ENCODE measurements at regions not wholly inside any gene's neighbourhood (a gene's known extent, or its start where the extent isn't known, plus 50 kb on each side); places are given as distances from the start of the nearest gene placed in this dataset.

GRCh38 chrX:78548012-78548411, 111.1 kb downstream of the RTL3 start:
- intact Hi-C loops (cut with micrococcal nuclease) = no loop called here
- Mint-ChIP-seq H3K27ac (no peak overlapping the region), H3K9me3 (peaks cover 4 to 9% of the 10 kb centered on the region in 2 donors), H3K27me3 (ENCODE audit: low read depth in 2 of 2) (peaks cover 5 to 15% of the 10 kb centered on the region in 2 donors), H3K4me1 (no peaks in the 10 kb centered on the region), H3K4me3 (no peak overlapping the region), H3K36me3 (peaks cover 9% of the 10 kb centered on the region)
- H3K36me3 ChIP-seq (ENCODE audit: control insufficient read depth, insufficient read depth, low read length) = no peaks in the 10 kb centered on the region
- no peaks in the 10 kb centered on the region for H3K27me3 ChIP-seq (ENCODE audit: control insufficient read depth, insufficient read depth, low read length)
- DNase-seq (no peak), ATAC-seq (no peak)
- WGBS (ENCODE audit: insufficient coverage) = no CpG with 5 or more reads among the region's 2 CpGs
- no peaks in the 10 kb centered on the region for H3K4me1 ChIP-seq (ENCODE audit: control insufficient read depth, insufficient read depth, low read length)
- no peak overlapping the region for H3K27ac ChIP-seq (ENCODE audit: low read length)
- no peaks in the 10 kb centered on the region for H3K9me3 ChIP-seq (ENCODE audit: control insufficient read depth, insufficient read depth, low read length)
- H3K4me3 ChIP-seq (ENCODE audit: low read length) = no peak overlapping the region
- no peak for TF ChIP-seq CTCF (IDR thresholded peaks at IDR 0.05)

- Histone ChIP-seq H3K4me1 (ENCODE audit: control insufficient read depth, insufficient read depth, low read length) (no peaks in the 10 kb centered on the region), H3K9me3 (ENCODE audit: control insufficient read depth, insufficient read depth, low read length) (no peaks in the 10 kb centered on the region), H3K36me3 (ENCODE audit: control insufficient read depth, insufficient read depth, low read length) (no peaks in the 10 kb centered on the region), H3K27me3 (ENCODE audit: control insufficient read depth, insufficient read depth, low read length) (no peaks in the 10 kb centered on the region), H3K27ac (ENCODE audit: low read length) (no peak overlapping the region), H3K4me3 (ENCODE audit: low read length) (no peak overlapping the region)
- no peak for ATAC-seq
- no peak overlapping the region for H3K27ac Mint-ChIP-seq
- TF ChIP-seq CTCF (IDR thresholded peaks at IDR 0.05) = no peak
- DNase-seq = no peak
- no peak overlapping the region for H3K4me3 Mint-ChIP-seq
- H3K4me1 Mint-ChIP-seq = no peaks in the 10 kb centered on the region
- peaks cover 9% of the 10 kb centered on the region for H3K36me3 Mint-ChIP-seq
- peaks cover 5 to 15% of the 10 kb centered on the region in 2 donors for H3K27me3 Mint-ChIP-seq (ENCODE audit: low read depth in 2 of 2)
- intact Hi-C loops (cut with micrococcal nuclease) = no loop called here
- peaks cover 4 to 13% of the 10 kb centered on the region in 2 donors for H3K9me3 Mint-ChIP-seq
Measured at GRCh38 chrX:78545233-78545632, 113.9 kb downstream of the RTL3 start.

GRCh38 chrX:78543281-78543680, 115.8 kb downstream of the RTL3 start:
- no peak for TF ChIP-seq CTCF (IDR thresholded peaks at IDR 0.05)
- no peaks in the 10 kb centered on the region for H3K9me3 ChIP-seq (ENCODE audit: control insufficient read depth, insufficient read depth, low read length)
- intact Hi-C loops (cut with micrococcal nuclease) = no loop called here
- no peak overlapping the region for H3K27ac Mint-ChIP-seq
- no peak overlapping the region for H3K4me3 Mint-ChIP-seq
- ATAC-seq = no peak
- no peak for DNase-seq
- no CpG with 5 or more reads among the region's 1 CpG for WGBS (ENCODE audit: insufficient coverage)
- no peaks in the 10 kb centered on the region for H3K4me1 Mint-ChIP-seq
- no peak overlapping the region for H3K27ac ChIP-seq (ENCODE audit: low read length)
- no peaks in the 10 kb centered on the region for H3K4me1 ChIP-seq (ENCODE audit: control insufficient read depth, insufficient read depth, low read length)
- H3K27me3 Mint-ChIP-seq (ENCODE audit: low read depth in 2 of 2) = peaks cover 5 to 10% of the 10 kb centered on the region in 2 donors
- no peak overlapping the region for H3K4me3 ChIP-seq (ENCODE audit: low read length)
- H3K36me3 ChIP-seq (ENCODE audit: control insufficient read depth, insufficient read depth, low read length) = no peaks in the 10 kb centered on the region
- peaks cover 4 to 13% of the 10 kb centered on the region in 2 donors for H3K9me3 Mint-ChIP-seq
- peaks cover 9% of the 10 kb centered on the region for H3K36me3 Mint-ChIP-seq
- no peaks in the 10 kb centered on the region for H3K27me3 ChIP-seq (ENCODE audit: control insufficient read depth, insufficient read depth, low read length)

GRCh38 chrX:78540171-78540570, 119.0 kb downstream of the RTL3 start:
- WGBS (ENCODE audit: insufficient coverage) = no CpG with 5 or more reads among the region's 2 CpGs
- Mint-ChIP-seq H3K27ac (no peak overlapping the region), H3K36me3 (peaks cover 9% of the 10 kb centered on the region), H3K9me3 (peaks cover 4 to 13% of the 10 kb centered on the region in 2 donors), H3K27me3 (ENCODE audit: low read depth in 2 of 2) (peaks cover 0 to 2% of the 10 kb centered on the region in 2 donors), H3K4me1 (no peaks in the 10 kb centered on the region), H3K4me3 (no peak overlapping the region)
- TF ChIP-seq CTCF (IDR thresholded peaks at IDR 0.05) = no peak
- no peaks in the 10 kb centered on the region for H3K27me3 ChIP-seq (ENCODE audit: control insufficient read depth, insufficient read depth, low read length)
- DNase-seq = no peak
- H3K9me3 ChIP-seq (ENCODE audit: control insufficient read depth, insufficient read depth, low read length) = no peaks in the 10 kb centered on the region
- H3K36me3 ChIP-seq (ENCODE audit: control insufficient read depth, insufficient read depth, low read length) = no peaks in the 10 kb centered on the region
- no peak for ATAC-seq
- intact Hi-C loops (cut with micrococcal nuclease) = no loop called here
- no peak overlapping the region for H3K4me3 ChIP-seq (ENCODE audit: low read length)
- H3K27ac ChIP-seq (ENCODE audit: low read length) = no peak overlapping the region
- no peaks in the 10 kb centered on the region for H3K4me1 ChIP-seq (ENCODE audit: control insufficient read depth, insufficient read depth, low read length)
